ENCODE measurements at regions not wholly inside any gene's neighbourhood (a gene's known extent, or its start where the extent isn't known, plus 50 kb on each side); places are given as distances from the start of the nearest gene placed in this dataset.
"Not testable (repeated sequence)": the region's sequence is repeated elsewhere in the genome, so short reads cannot be mapped to it uniquely, and the experiment has no call there.

GRCh38 chr1:207240325-207241101 is 81.0 kb upstream of the CD55 start:
- no peak for DNase-seq (ENCODE audit: missing footprints)
- no peak for ATAC-seq
- intact Hi-C loops (cut with DNase I), result no loop called here

GRCh38 chr1:207241164-207241934 is 80.1 kb upstream of the CD55 start:
- DNase-seq (ENCODE audit: missing footprints) (no peak), ATAC-seq (no peak)
- intact Hi-C loops (cut with DNase I), result no loop called here

GRCh38 chr1:207243442-207244408 is 77.8 kb upstream of the CD55 start:
- intact Hi-C loops (cut with DNase I), result no loop called here
- DNase-seq (ENCODE audit: missing footprints) (no peak), ATAC-seq (no peak)

GRCh38 chr1:207244409-207244801 is 77.1 kb upstream of the CD55 start:
- intact Hi-C loops (cut with DNase I), result no loop called here
- no peak for ATAC-seq
- DNase-seq (ENCODE audit: missing footprints), result no peak

GRCh38 chr1:207245124-207245523 is 76.4 kb upstream of the CD55 start:
- DNase-seq (ENCODE audit: missing footprints) (no peak), ATAC-seq (no peak)
- intact Hi-C loops (cut with DNase I), result no loop called here

GRCh38 chr1:207248544-207249198 is 72.8 kb upstream of the CD55 start:
- intact Hi-C loops (cut with DNase I), result no loop called here
- ATAC-seq (no peak), DNase-seq (ENCODE audit: missing footprints) (no peak)

- no peak for DNase-seq (ENCODE audit: missing footprints)
- intact Hi-C loops (cut with DNase I), result loop anchor here (5.0 kb wide), 1 partner anchor 72 kb away; the partner anchor contains the start of gene CD55
- no peak for ATAC-seq
These were observed 71.0 kb upstream of the CD55 start for GRCh38 chr1:207250431-207250830.

GRCh38 chr1:207251066-207251465 is 70.4 kb upstream of the CD55 start:
- intact Hi-C loops (cut with DNase I), result loop anchor here (5.0 kb wide), 1 partner anchor 71 kb away; the partner anchor contains the start of gene CD55

GRCh38 chr1:207256869-207257268 is 64.6 kb upstream of the CD55 start:
- intact Hi-C loops (cut with DNase I), result loop anchor here (5.0 kb wide), 1 partner anchor 145 kb away; no protein-coding TSS in a partner anchor
- ATAC-seq, result no peak

More at GRCh38 chr1:207251066-207251465, 70.4 kb upstream of the CD55 start:
- ATAC-seq, result no peak
- no peak for DNase-seq (ENCODE audit: missing footprints)

GRCh38 chr1:207259391-207259790 is 62.1 kb upstream of the CD55 start:
- DNase-seq (ENCODE audit: missing footprints), result no peak
- intact Hi-C loops (cut with DNase I), result loop anchor here (5.0 kb wide), 1 partner anchor 143 kb away; no protein-coding TSS in a partner anchor
- no peak for ATAC-seq

More at GRCh38 chr1:207256869-207257268, 64.6 kb upstream of the CD55 start:
- no peak for DNase-seq (ENCODE audit: missing footprints)

GRCh38 chr1:207261971-207262370 is 59.5 kb upstream of the CD55 start:
- intact Hi-C loops (cut with DNase I), result no loop called here
- no peak for ATAC-seq
- DNase-seq (ENCODE audit: missing footprints), result no peak

GRCh38 chr1:207262891-207263290 is 58.6 kb upstream of the CD55 start:
- intact Hi-C loops (cut with DNase I); DNase-seq (ENCODE audit: missing footprints); ATAC-seq: not testable (repeated sequence)

GRCh38 chr1:207264663-207265252 is 56.7 kb upstream of the CD55 start:
- intact Hi-C loops (cut with DNase I), result no loop called here
- no peak for DNase-seq (ENCODE audit: missing footprints)

GRCh38 chr1:207268337-207268736 is 53.1 kb upstream of the CD55 start:
- intact Hi-C loops (cut with DNase I), result no loop called here
- DNase-seq (ENCODE audit: missing footprints) (no peak), ATAC-seq (no peak)

More at GRCh38 chr1:207264663-207265252, 56.7 kb upstream of the CD55 start:
- ATAC-seq, result no peak

GRCh38 chr1:207268753-207269511 is 52.5 kb upstream of the CD55 start:
- DNase-seq (ENCODE audit: missing footprints), result no peak
- intact Hi-C loops (cut with DNase I), result no loop called here
- no peak for ATAC-seq
